ENCODE measurements at regions not wholly inside any gene's neighbourhood (a gene's known extent, or its start where the extent isn't known, plus 50 kb on each side); places are given as distances from the start of the nearest gene placed in this dataset.

GRCh38 chr4:15238720-15239119 is 189.1 kb upstream of the C1QTNF7 start:
- Histone ChIP-seq H3K9me3 (ENCODE audit: severe bottlenecking) (no peaks in the 10 kb centered on the region), H3K27ac (no peak overlapping the region), H3K36me3 (no peaks in the 10 kb centered on the region), H3K27me3 (ENCODE audit: insufficient read depth, low read depth, severe bottlenecking) (no peaks in the 10 kb centered on the region), H3K4me3 (ENCODE audit: low read depth, low read length) (no peak overlapping the region)
- TF ChIP-seq CTCF (IDR thresholded peaks at IDR 0.05; ENCODE audit: low read depth, low read length): peak; percentile 72
- DNase-seq: peak; percentile 58

GRCh38 chr4:15239866-15240265 is 188.0 kb upstream of the C1QTNF7 start:
- TF ChIP-seq CTCF (IDR thresholded peaks at IDR 0.05; ENCODE audit: low read depth, low read length): no peak
- no peak for DNase-seq
- Histone ChIP-seq H3K27ac (no peak overlapping the region), H3K36me3 (no peaks in the 10 kb centered on the region), H3K9me3 (ENCODE audit: severe bottlenecking) (no peaks in the 10 kb centered on the region), H3K4me3 (ENCODE audit: low read depth, low read length) (no peak overlapping the region), H3K27me3 (ENCODE audit: insufficient read depth, low read depth, severe bottlenecking) (no peaks in the 10 kb centered on the region)

GRCh38 chr4:15240764-15241163 is 187.1 kb upstream of the C1QTNF7 start:
- H3K36me3 ChIP-seq: no peaks in the 10 kb centered on the region
- H3K4me3 ChIP-seq (ENCODE audit: low read depth, low read length): no peak overlapping the region
- TF ChIP-seq CTCF (IDR thresholded peaks at IDR 0.05; ENCODE audit: low read depth, low read length): no peak
- no peak overlapping the region for H3K27ac ChIP-seq
- no peak for DNase-seq
- no peaks in the 10 kb centered on the region for H3K9me3 ChIP-seq (ENCODE audit: severe bottlenecking)
- H3K27me3 ChIP-seq (ENCODE audit: insufficient read depth, low read depth, severe bottlenecking): no peaks in the 10 kb centered on the region

- H3K27me3 ChIP-seq (ENCODE audit: insufficient read depth, low read depth, severe bottlenecking): no peaks in the 10 kb centered on the region
- no peak overlapping the region for H3K27ac ChIP-seq
- H3K36me3 ChIP-seq: no peaks in the 10 kb centered on the region
- TF ChIP-seq CTCF (IDR thresholded peaks at IDR 0.05; ENCODE audit: low read depth, low read length): no peak
- no peak overlapping the region for H3K4me3 ChIP-seq (ENCODE audit: low read depth, low read length)
- DNase-seq: no peak
- no peaks in the 10 kb centered on the region for H3K9me3 ChIP-seq (ENCODE audit: severe bottlenecking)
Observed at GRCh38 chr4:15242021-15242420, 185.8 kb upstream of the C1QTNF7 start.

- Histone ChIP-seq H3K27me3 (ENCODE audit: insufficient read depth, low read depth, severe bottlenecking) (no peaks in the 10 kb centered on the region), H3K27ac (no peak overlapping the region), H3K36me3 (no peaks in the 10 kb centered on the region), H3K9me3 (ENCODE audit: severe bottlenecking) (no peaks in the 10 kb centered on the region), H3K4me3 (ENCODE audit: low read depth, low read length) (no peak overlapping the region)
- no peak for DNase-seq
- TF ChIP-seq CTCF (IDR thresholded peaks at IDR 0.05; ENCODE audit: low read depth, low read length): no peak
Observed at GRCh38 chr4:15244354-15244753, 183.5 kb upstream of the C1QTNF7 start.

GRCh38 chr4:15245006-15245530 is 182.8 kb upstream of the C1QTNF7 start:
- H3K36me3 ChIP-seq: no peaks in the 10 kb centered on the region
- no peak for DNase-seq
- no peak for TF ChIP-seq CTCF (IDR thresholded peaks at IDR 0.05; ENCODE audit: low read depth, low read length)

More at GRCh38 chr4:15245006-15245530, 182.8 kb upstream of the C1QTNF7 start:
- Histone ChIP-seq H3K27me3 (ENCODE audit: insufficient read depth, low read depth, severe bottlenecking) (no peaks in the 10 kb centered on the region), H3K9me3 (ENCODE audit: severe bottlenecking) (no peaks in the 10 kb centered on the region), H3K4me3 (ENCODE audit: low read depth, low read length) (no peak overlapping the region), H3K27ac (no peak overlapping the region)

Measured in WERI-Rb-1 (cell line).